Keratinocyte (primary cell): ENCODE measurements at regions not wholly inside any gene's neighbourhood (a gene's known extent, or its start where the extent isn't known, plus 50 kb on each side); places are given as distances from the start of the nearest gene placed in this dataset.

Experiments
- DNase-seq: peaks from one replicate; pipeline ENCODE4 v3.0.0-alpha.2; 2011; ENCODE audit warnings: low read depth, missing footprints, low spot score
- FAIRE-seq: peaks from 2 replicates; lab custom pipeline; 2011; peaks lifted over from hg19 to GRCh38; lab: Jason Lieb, UNC
- H2AFZ ChIP-seq: 2 replicates; pipeline ENCODE4 v1.6.0; 2012; ENCODE audit warnings: low read length, control low read depth, inconsistent platforms; ENCODE audit not compliant: control insufficient read depth
- H3K27ac ChIP-seq: 2 replicates; pipeline ENCODE4 v1.5.1; 2011; ENCODE audit warnings: low read length; ENCODE audit not compliant: control insufficient read depth, insufficient read depth
- H3K27me3 ChIP-seq: 3 replicates; pipeline ENCODE4 v1.6.0; 2011; ENCODE audit warnings: low read length; ENCODE audit not compliant: control insufficient read depth, insufficient read depth; ENCODE audit errors: extremely low read depth
- H3K36me3 ChIP-seq, 2 experiments: 2 replicates in 1 of 2; 3 replicates in 1 of 2; pipeline ENCODE4 v1.5.1; 2011; ENCODE audit warnings: low read length in 2 of 2, mild to moderate bottlenecking in 1 of 2; ENCODE audit not compliant: control insufficient read depth in 2 of 2, insufficient read depth in 2 of 2; ENCODE audit errors: extremely low read depth in 1 of 2
- H3K4me1 ChIP-seq: 3 replicates; pipeline ENCODE4 v1.5.1; 2011; ENCODE audit warnings: low read length; ENCODE audit not compliant: control insufficient read depth, insufficient read depth; ENCODE audit errors: extremely low read depth
- H3K4me2 ChIP-seq: 3 replicates; pipeline ENCODE4 v1.6.0; 2011; ENCODE audit warnings: low read depth, low read length; ENCODE audit not compliant: control insufficient read depth, insufficient read depth; ENCODE audit errors: extremely low read depth
- H3K4me3 ChIP-seq, 3 experiments: fragments of 200-600 bp in 1 of 3; sonication (generic) in 1 of 3; 2 replicates in 2 of 3; 3 replicates in 1 of 3; pipeline ENCODE4 v1.5.1; 2011 to 2016; ENCODE audit warnings: low read length in 3 of 3, mild to moderate bottlenecking in 3 of 3, control low read depth in 2 of 3, inconsistent platforms in 1 of 3, low read depth in 1 of 3, mixed read lengths in 1 of 3, mixed run types in 1 of 3, moderate library complexity in 1 of 3; ENCODE audit not compliant: control insufficient read depth in 2 of 3, insufficient read depth in 2 of 3; ENCODE audit errors: extremely low read depth in 1 of 3
- H3K79me2 ChIP-seq: 2 replicates; pipeline ENCODE4 v1.6.0; 2012; ENCODE audit warnings: low read length; ENCODE audit not compliant: control insufficient read depth, insufficient read depth
- H3K9ac ChIP-seq: 3 replicates; pipeline ENCODE4 v1.6.0; 2011; ENCODE audit warnings: low read length; ENCODE audit not compliant: control insufficient read depth, insufficient read depth; ENCODE audit errors: extremely low read depth
- H3K9me1 ChIP-seq: 3 replicates; pipeline ENCODE4 v1.6.0; 2011; ENCODE audit warnings: low read length; ENCODE audit not compliant: control insufficient read depth, insufficient read depth; ENCODE audit errors: extremely low read depth
- H3K9me3 ChIP-seq: 2 replicates; pipeline ENCODE4 v1.5.1; 2012; ENCODE audit warnings: low read depth, low read length; ENCODE audit not compliant: control insufficient read depth
- H4K20me1 ChIP-seq: 3 replicates; pipeline ENCODE4 v1.6.0; 2011; ENCODE audit warnings: low read length; ENCODE audit not compliant: control insufficient read depth, insufficient read depth; ENCODE audit errors: extremely low read depth
- CTCF ChIP-seq, 3 experiments: IDR thresholded peaks in 1 of 3; conservative IDR thresholded peaks in 1 of 3; optimal IDR thresholded peaks in 1 of 3; 2 replicates in 2 of 3; 3 replicates in 1 of 3; pipeline versions ENCODE3 to v1.5.1; 2011; ENCODE audit warnings: low read length in 3 of 3, mild to moderate bottlenecking in 3 of 3, moderate library complexity in 2 of 3, control low read depth in 1 of 3, inconsistent platforms in 1 of 3; ENCODE audit not compliant: insufficient read depth in 2 of 3; ENCODE audit errors: extremely low read depth in 1 of 3
- EZH2 ChIP-seq: IDR thresholded peaks from one replicate; pipeline ENCODE4 v1.6.1; 2012; ENCODE audit warnings: inconsistent platforms, mild to moderate bottlenecking, low read length, moderate library complexity
- dilution Hi-C: fragments of 300-500 bp; cut with MboI; formaldehyde crosslinking; loops from one replicate; pipeline ENCODE4 v1.7.0; 2020; ENCODE audit warnings: low sequenced_read_pairs; ENCODE audit not compliant: extremely low pct_ligation_motif_present

- FAIRE-seq (no peak), DNase-seq (no peak)
- Histone ChIP-seq H4K20me1 (no peaks in the 10 kb centered on the region), H3K9me1 (no peaks in the 10 kb centered on the region), H3K27ac (no peak overlapping the region), H2AFZ (no peak overlapping the region), H3K27me3 (no peaks in the 10 kb centered on the region), H3K9me3 (no peaks in the 10 kb centered on the region), H3K79me2 (no peaks in the 10 kb centered on the region), H3K4me2 (no peak overlapping the region), H3K9ac (no peak overlapping the region), H3K36me3 (no peaks in the 10 kb centered on the region), H3K4me3 (no peak overlapping the region), H3K4me1 (no peaks in the 10 kb centered on the region)
- no peak for TF ChIP-seq EZH2
- no peak for TF ChIP-seq CTCF (optimal IDR thresholded peaks at IDR 0.05 in 1 of 3, IDR thresholded peaks at IDR 0.05 in 1 of 3, conservative IDR thresholded peaks at IDR 0.05 in 1 of 3; ENCODE audit: extremely low read depth in 1 of 3, insufficient read depth in 2 of 3, low read length in 3 of 3)
- dilution Hi-C loops: no loop called here
Observed at GRCh38 chr2:122263746-122264145, 508.3 kb downstream of the TSN start.

GRCh38 chr2:122266636-122267035 lies 511.2 kb downstream of the TSN start:
- dilution Hi-C loops: no loop called here
- Histone ChIP-seq H3K27me3 (no peaks in the 10 kb centered on the region), H3K9ac (no peak overlapping the region), H4K20me1 (no peaks in the 10 kb centered on the region), H3K4me2 (no peak overlapping the region), H3K4me1 (no peaks in the 10 kb centered on the region), H3K9me3 (no peaks in the 10 kb centered on the region), H3K9me1 (no peaks in the 10 kb centered on the region), H3K4me3 (no peak overlapping the region), H3K36me3 (no peaks in the 10 kb centered on the region), H3K79me2 (no peaks in the 10 kb centered on the region), H2AFZ (no peak overlapping the region), H3K27ac (no peak overlapping the region)
- TF ChIP-seq EZH2 (no peak), CTCF (optimal IDR thresholded peaks at IDR 0.05 in 1 of 3, IDR thresholded peaks at IDR 0.05 in 1 of 3, conservative IDR thresholded peaks at IDR 0.05 in 1 of 3; ENCODE audit: extremely low read depth in 1 of 3, insufficient read depth in 2 of 3, low read length in 3 of 3) (no peak)
- FAIRE-seq (no peak), DNase-seq (no peak)
